PC-9 (cell line): ENCODE measurements at regions not wholly inside any gene's neighbourhood (a gene's known extent, or its start where the extent isn't known, plus 50 kb on each side); places are given as distances from the start of the nearest gene placed in this dataset.

Source experiments
- BruUV-seq: library from RNA; stranded (reverse); fragments of 400-500 nt; replicated peaks from 2 replicates; lab custom pipeline; 2021; lab: Mats Ljungman, UMichigan
- CTCF ChIA-PET: fragments of 300-600 bp; sonication (Branson Sonifier 250); formaldehyde crosslinking; loops from one replicate; lab custom pipeline; 2022; ENCODE audit warnings: antibody characterized with exemption; lab: Charles Lee
- POLR2A ChIA-PET: fragments of 300-600 bp; sonication (Branson Sonifier 250); formaldehyde crosslinking; loops from one replicate; lab custom pipeline; 2022; ENCODE audit warnings: antibody characterized with exemption; ENCODE audit not compliant: unreplicated experiment; lab: Charles Lee
- DNase-seq, 2 experiments: peaks; one replicate each; pipeline versions ENCODE4 v3.0.0 to v3.0.0-alpha.2; 2015 to 2022; ENCODE audit warnings: mixed read lengths in 1 of 2
- H2AFZ ChIP-seq: fragments of 200-600 bp; sonication (generic); 2 replicates; pipeline ENCODE4 v1.8.1; 2017; ENCODE audit warnings: antibody characterized with exemption
- H3F3A ChIP-seq: fragments of 200-600 bp; sonication (generic); 2 replicates; pipeline ENCODE4 v1.8.1; 2017; ENCODE audit warnings: antibody characterized with exemption, mild to moderate bottlenecking, low read depth; ENCODE audit not compliant: insufficient read depth
- H3K27ac ChIP-seq: fragments of 200-600 bp; sonication (generic); 2 replicates; pipeline ENCODE4 v1.6.1; 2016; ENCODE audit warnings: mixed run types
- H3K27me3 ChIP-seq: fragments of 200-600 bp; sonication (generic); 2 replicates; pipeline ENCODE4 v1.6.1; 2016; ENCODE audit warnings: low read depth, mixed run types; ENCODE audit not compliant: insufficient read depth
- H3K36me3 ChIP-seq: fragments of 200-600 bp; sonication (generic); 2 replicates; pipeline ENCODE4 v1.6.1; 2016; ENCODE audit warnings: low read depth, mixed run types
- H3K4me1 ChIP-seq: fragments of 200-600 bp; sonication (generic); replicated peaks from 2 replicates; pipeline ENCODE4 v1.6.1; 2016; ENCODE audit warnings: mixed run types; ENCODE audit not compliant: insufficient read depth
- H3K4me2 ChIP-seq: fragments of 200-600 bp; sonication (generic); 2 replicates; pipeline ENCODE4 v1.6.1; 2017; ENCODE audit warnings: mixed run types
- H3K4me3 ChIP-seq: fragments of 200-600 bp; sonication (generic); 2 replicates; pipeline ENCODE4 v1.6.1; 2016; ENCODE audit warnings: mixed run types
- H3K79me2 ChIP-seq: fragments of 200-600 bp; sonication (generic); 2 replicates; pipeline ENCODE4 v1.6.1; 2017; ENCODE audit warnings: low read depth, mixed run types
- H3K9me2 ChIP-seq: fragments of 200-600 bp; sonication (generic); 2 replicates; pipeline ENCODE4 v1.8.1; 2017; ENCODE audit warnings: mild to moderate bottlenecking; ENCODE audit not compliant: insufficient read depth
- H3K9me3 ChIP-seq: fragments of 200-600 bp; sonication (generic); 2 replicates; pipeline ENCODE4 v1.8.1; 2016; ENCODE audit warnings: low read depth; ENCODE audit not compliant: insufficient read depth
- H4K20me1 ChIP-seq: fragments of 200-600 bp; sonication (generic); 2 replicates; pipeline ENCODE4 v1.8.1; 2017; ENCODE audit not compliant: insufficient read depth
- EZH2 ChIP-seq: fragments of 200-600 bp; sonication (generic); IDR thresholded peaks from 2 replicates; pipeline ENCODE4 v1.8.0; 2017; ENCODE audit warnings: antibody characterized with exemption, low read depth
- intact Hi-C: fragments of 100-400 bp; cut with micrococcal nuclease; formaldehyde crosslinking; loops from one replicate; pipeline ENCODE4 v1.10.0; 2022; ENCODE audit not compliant: unreplicated experiment
- TF ChIP-seq, protein P1 (sequence below): fragments of 200-600 bp; sonication (generic); conservative IDR thresholded peaks from 2 replicates; pipeline ENCODE4 v1.6.1; 2017; ENCODE audit warnings: mixed run types, antibody characterized with exemption, mild to moderate bottlenecking, moderate library complexity

- TF ChIP-seq, protein P1, sequence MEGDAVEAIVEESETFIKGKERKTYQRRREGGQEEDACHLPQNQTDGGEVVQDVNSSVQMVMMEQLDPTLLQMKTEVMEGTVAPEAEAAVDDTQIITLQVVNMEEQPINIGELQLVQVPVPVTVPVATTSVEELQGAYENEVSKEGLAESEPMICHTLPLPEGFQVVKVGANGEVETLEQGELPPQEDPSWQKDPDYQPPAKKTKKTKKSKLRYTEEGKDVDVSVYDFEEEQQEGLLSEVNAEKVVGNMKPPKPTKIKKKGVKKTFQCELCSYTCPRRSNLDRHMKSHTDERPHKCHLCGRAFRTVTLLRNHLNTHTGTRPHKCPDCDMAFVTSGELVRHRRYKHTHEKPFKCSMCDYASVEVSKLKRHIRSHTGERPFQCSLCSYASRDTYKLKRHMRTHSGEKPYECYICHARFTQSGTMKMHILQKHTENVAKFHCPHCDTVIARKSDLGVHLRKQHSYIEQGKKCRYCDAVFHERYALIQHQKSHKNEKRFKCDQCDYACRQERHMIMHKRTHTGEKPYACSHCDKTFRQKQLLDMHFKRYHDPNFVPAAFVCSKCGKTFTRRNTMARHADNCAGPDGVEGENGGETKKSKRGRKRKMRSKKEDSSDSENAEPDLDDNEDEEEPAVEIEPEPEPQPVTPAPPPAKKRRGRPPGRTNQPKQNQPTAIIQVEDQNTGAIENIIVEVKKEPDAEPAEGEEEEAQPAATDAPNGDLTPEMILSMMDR: no peak
- TF ChIP-seq EZH2: no peak
- H3K27ac ChIP-seq: no peak overlapping the region
- no peak for DNase-seq
- ChIA-PET POLR2A (no interaction called here), CTCF (no interaction called here)
- H3K36me3 ChIP-seq: no peaks in the 10 kb centered on the region
- H4K20me1 ChIP-seq: no peaks in the 10 kb centered on the region
- intact Hi-C loops: no loop called here
- BruUV-seq: no TSS peak
- H2AFZ ChIP-seq: no peak overlapping the region
- no peaks in the 10 kb centered on the region for H3K4me1 ChIP-seq
- H3K4me3 ChIP-seq: no peak overlapping the region
- H3F3A ChIP-seq: no peaks in the 10 kb centered on the region
- no peak overlapping the region for H3K4me2 ChIP-seq
- H3K9me2 ChIP-seq: no peaks in the 10 kb centered on the region
- no peaks in the 10 kb centered on the region for H3K9me3 ChIP-seq
- peaks cover 97% of the 10 kb centered on the region for H3K27me3 ChIP-seq
- no peaks in the 10 kb centered on the region for H3K79me2 ChIP-seq
Observed at GRCh38 chr2:100205174-100205573, 62.8 kb upstream of the AFF3 start.

GRCh38 chr2:100202567-100202966 is 60.2 kb upstream of the AFF3 start:
- Histone ChIP-seq H3F3A (no peaks in the 10 kb centered on the region), H3K27ac (no peak overlapping the region), H2AFZ (no peak overlapping the region), H3K36me3 (no peaks in the 10 kb centered on the region), H3K9me2 (no peaks in the 10 kb centered on the region), H3K9me3 (no peaks in the 10 kb centered on the region), H3K4me1 (no peaks in the 10 kb centered on the region), H3K79me2 (no peaks in the 10 kb centered on the region), H3K4me2 (no peak overlapping the region), H4K20me1 (no peaks in the 10 kb centered on the region), H3K4me3 (no peak overlapping the region), H3K27me3 (peaks cover 98% of the 10 kb centered on the region)
- no peak for DNase-seq
- CTCF ChIA-PET: no interaction called here
- no TSS peak for BruUV-seq
- intact Hi-C loops: no loop called here
- POLR2A ChIA-PET: no interaction called here
- no peak for TF ChIP-seq EZH2
- TF ChIP-seq, protein P1: no peak

- CTCF ChIA-PET: no interaction called here
- H3K9me3 ChIP-seq: no peaks in the 10 kb centered on the region
Observed at GRCh38 chr2:100200985-100201384, 58.6 kb upstream of the AFF3 start.

More at GRCh38 chr2:100200985-100201384, 58.6 kb upstream of the AFF3 start:
- Histone ChIP-seq H4K20me1 (no peaks in the 10 kb centered on the region), H3K9me2 (no peaks in the 10 kb centered on the region), H3K4me1 (no peaks in the 10 kb centered on the region), H3K27ac (no peak overlapping the region), H3F3A (no peaks in the 10 kb centered on the region), H3K4me3 (no peak overlapping the region), H3K79me2 (no peaks in the 10 kb centered on the region), H3K27me3 (peaks cover 99% of the 10 kb centered on the region), H3K36me3 (no peaks in the 10 kb centered on the region), H2AFZ (no peak overlapping the region), H3K4me2 (no peak overlapping the region)
- TF ChIP-seq, protein P1: no peak
- no peak for TF ChIP-seq EZH2
- POLR2A ChIA-PET: no interaction called here
- no TSS peak for BruUV-seq
- no peak for DNase-seq
- intact Hi-C loops: loop anchor here (1.0 kb wide), 1 partner anchor 28 kb away; no protein-coding TSS in a partner anchor
